GM21390 (cell line): ENCODE measurements at regions not wholly inside any gene's neighbourhood (a gene's known extent, or its start where the extent isn't known, plus 50 kb on each side); places are given as distances from the start of the nearest gene placed in this dataset.
"Not testable (repeated sequence)": the region's sequence is repeated elsewhere in the genome, so short reads cannot be mapped to it uniquely, and the experiment has no call there.

Experiments
- ATAC-seq: cut with Tn5 transposase; IDR thresholded peaks from one replicate; pipeline ENCODE4 v1.9.1; 2021; ENCODE audit not compliant: unreplicated experiment

GRCh38 chr10:14429043-14429700 lies 98.4 kb upstream of the FRMD4A start:
- no peak for ATAC-seq

- no peak for ATAC-seq
Observed at GRCh38 chr10:14425034-14425433, 94.3 kb upstream of the FRMD4A start.

- ATAC-seq, result no peak
Observed at GRCh38 chr10:14423111-14423744, 92.5 kb upstream of the FRMD4A start.

DNA sequence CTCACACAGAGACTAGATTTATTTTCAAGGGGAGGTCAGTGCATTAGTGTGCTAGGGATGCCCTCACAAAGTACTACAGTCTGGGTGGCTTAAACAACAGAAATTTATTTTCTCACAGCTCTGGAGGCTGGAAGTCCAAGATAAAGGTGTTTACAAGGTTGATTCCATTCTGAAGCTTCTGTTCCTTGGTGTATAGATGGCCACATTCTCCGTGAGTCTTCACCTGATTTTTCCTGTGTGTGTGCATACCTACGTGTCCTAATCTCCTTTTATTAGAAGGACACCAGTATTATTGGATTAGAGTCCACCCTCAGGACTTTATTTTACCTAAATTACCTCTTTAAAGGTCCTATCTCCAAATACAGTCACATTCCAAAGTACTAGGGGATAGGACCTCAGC lies 91.7 kb upstream of the FRMD4A start:
- no peak for ATAC-seq

GRCh38 chr10:14421941-14422340 lies 91.2 kb upstream of the FRMD4A start:
- no peak for ATAC-seq

GRCh38 chr10:14417336-14417735 lies 86.6 kb upstream of the FRMD4A start:
- ATAC-seq, result not testable (repeated sequence)

GRCh38 chr10:14416308-14416700 lies 85.6 kb upstream of the FRMD4A start:
- no peak for ATAC-seq

GRCh38 chr10:14415676-14416307 lies 85.1 kb upstream of the FRMD4A start:
- no peak for ATAC-seq

- no peak for ATAC-seq
Observed at GRCh38 chr10:14414901-14415300, 84.2 kb upstream of the FRMD4A start.

GRCh38 chr10:14413523-14413922 lies 82.8 kb upstream of the FRMD4A start:
- ATAC-seq, result no peak

DNA sequence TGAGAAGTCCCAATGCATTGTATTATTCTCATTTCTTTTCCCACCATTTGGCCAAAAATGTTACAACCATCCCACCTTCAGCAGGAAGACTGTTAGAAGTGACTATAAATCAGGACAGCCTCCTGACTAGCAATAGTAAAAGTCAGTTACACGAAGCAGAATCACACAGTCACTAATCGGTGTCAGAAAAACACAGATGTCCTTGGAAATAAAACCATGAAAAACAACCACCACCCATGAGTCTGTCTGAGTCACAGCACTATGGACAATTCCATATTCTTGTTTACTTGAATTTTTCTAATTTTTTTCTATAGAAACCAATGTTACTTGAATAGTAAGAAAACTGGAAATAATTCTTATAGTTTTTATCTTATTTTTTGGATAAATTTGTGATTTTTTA lies 81.9 kb upstream of the FRMD4A start:
- no peak for ATAC-seq

- no peak for ATAC-seq
Observed at GRCh38 chr10:14409856-14410458, 79.2 kb upstream of the FRMD4A start.

DNA sequence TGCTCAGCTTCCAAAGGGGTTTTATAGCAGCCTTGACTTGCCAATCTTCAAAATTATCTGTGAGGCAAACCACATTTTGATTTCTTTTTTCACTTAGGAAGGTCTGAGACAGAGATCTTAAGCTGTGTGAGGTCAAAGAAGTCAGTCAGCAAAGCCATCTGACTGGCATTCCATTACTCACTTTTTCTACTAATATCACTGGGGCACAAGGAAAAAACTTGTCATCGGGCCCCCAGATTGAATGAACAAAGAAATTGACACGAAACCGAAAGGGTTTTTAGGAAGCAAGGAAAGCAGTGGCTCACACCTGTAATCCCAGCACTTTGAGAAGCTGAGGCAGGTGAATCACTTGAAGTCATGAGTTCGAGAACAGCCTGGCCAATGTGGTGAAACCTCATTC lies 78.5 kb upstream of the FRMD4A start:
- ATAC-seq, result no peak

- ATAC-seq, result no peak
Observed at GRCh38 chr10:14408139-14408538, 77.4 kb upstream of the FRMD4A start.

- ATAC-seq, result no peak
Observed at GRCh38 chr10:14407567-14407966, 76.8 kb upstream of the FRMD4A start.

GRCh38 chr10:14405076-14406065 lies 74.6 kb upstream of the FRMD4A start:
- no peak for ATAC-seq

DNA sequence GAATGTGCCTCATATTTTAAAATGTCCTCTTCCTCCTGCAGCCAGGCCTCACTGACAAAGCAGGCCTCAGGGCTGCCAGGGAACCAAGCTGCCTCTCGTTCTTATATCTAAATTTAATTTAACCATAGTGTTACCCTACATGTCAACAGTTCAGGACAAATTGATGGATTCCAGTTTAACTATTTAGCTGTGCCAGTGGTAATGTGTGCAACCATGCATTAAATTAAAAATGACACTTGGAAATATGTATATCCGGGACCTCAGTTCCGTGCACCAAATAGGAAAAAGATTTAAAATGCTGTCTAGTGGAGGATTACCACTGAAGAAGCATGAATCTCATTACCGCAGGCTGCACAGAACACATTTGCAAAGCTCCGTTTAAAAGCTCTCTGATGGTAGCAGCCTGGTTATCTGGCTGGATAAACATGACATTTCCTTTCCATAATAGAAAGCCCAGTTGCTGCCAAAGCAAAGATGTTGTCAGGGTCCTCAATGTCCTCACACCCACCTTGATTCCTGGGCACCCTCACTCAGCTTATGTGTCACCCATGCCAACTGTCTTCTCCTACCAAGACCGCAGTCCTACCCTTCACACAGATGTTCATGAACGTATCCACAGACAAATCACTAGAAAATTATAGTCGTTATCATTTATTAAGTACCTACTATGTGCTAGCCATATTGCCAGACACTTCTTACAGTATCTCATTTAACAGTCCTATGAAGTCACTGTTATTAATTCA lies 73.3 kb upstream of the FRMD4A start:
- ATAC-seq, result no peak

GRCh38 chr10:14403359-14403758 lies 72.6 kb upstream of the FRMD4A start:
- ATAC-seq, result no peak

DNA sequence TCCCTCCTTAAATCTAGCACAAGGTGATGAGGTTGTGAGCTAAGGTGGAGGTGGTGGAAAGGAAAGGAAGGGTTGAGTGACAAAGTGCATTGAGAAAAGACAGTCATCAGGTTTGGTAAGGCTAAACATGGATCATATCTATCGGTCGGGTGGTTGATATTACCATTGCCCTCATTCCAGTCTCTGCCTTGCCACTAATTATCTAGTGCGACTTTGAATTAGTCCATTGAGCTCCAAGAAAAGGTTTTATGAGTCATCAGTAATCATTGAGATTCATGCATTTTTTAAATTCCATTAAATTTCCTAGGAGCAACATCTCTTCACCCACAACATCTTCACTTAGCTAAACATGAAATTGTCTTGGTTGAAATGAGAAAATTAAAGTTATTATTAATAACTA lies 68.9 kb upstream of the FRMD4A start:
- no peak for ATAC-seq

DNA sequence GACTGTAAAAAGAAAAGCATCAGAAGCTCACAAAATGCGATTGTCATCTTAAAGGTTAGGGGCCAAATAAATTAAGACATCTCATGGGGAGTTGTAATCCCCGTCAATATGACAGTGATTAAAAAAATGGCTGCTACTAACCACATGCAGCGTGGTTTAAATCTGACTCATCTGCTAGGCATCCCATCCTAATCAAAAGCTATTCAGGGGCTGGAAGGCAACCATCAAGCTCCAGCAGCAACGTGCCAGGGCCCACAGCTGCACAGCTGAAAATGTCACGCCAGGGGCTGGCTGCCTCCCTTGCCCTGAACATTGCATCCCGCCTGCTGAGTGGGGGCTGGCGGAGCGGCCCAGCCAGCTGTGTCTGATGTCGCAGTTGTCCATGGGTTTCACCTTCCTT lies 66.3 kb upstream of the FRMD4A start:
- no peak for ATAC-seq
